ENCODE measurements at regions not wholly inside any gene's neighbourhood (a gene's known extent, or its start where the extent isn't known, plus 50 kb on each side); places are given as distances from the start of the nearest gene placed in this dataset.

GRCh38 chr2:194938066-194938465 lies 719.0 kb upstream of the SLC39A10 start:
- TF ChIP-seq POLR2A (IDR thresholded peaks at IDR 0.05; ENCODE audit: low read depth, low read length), result no peak
- TF ChIP-seq POLR2AphosphoS5 (IDR thresholded peaks at IDR 0.05; ENCODE audit: low read depth, low read length), result no peak
- no peak for TF ChIP-seq TAF1 (IDR thresholded peaks at IDR 0.05; ENCODE audit: borderline replicate concordance, low read depth, low read length)

Measured in GM12892 (cell line).